GM19351 (cell line): ENCODE measurements at regions not wholly inside any gene's neighbourhood (a gene's known extent, or its start where the extent isn't known, plus 50 kb on each side); places are given as distances from the start of the nearest gene placed in this dataset.
"Not testable (repeated sequence)": the region's sequence is repeated elsewhere in the genome, so short reads cannot be mapped to it uniquely, and the experiment has no call there.

ENCODE experiments used
- ATAC-seq: cut with Tn5 transposase; IDR thresholded peaks from one replicate; pipeline ENCODE4 v1.9.1; 2021; ENCODE audit warnings: mild to moderate bottlenecking, moderate library complexity; ENCODE audit not compliant: unreplicated experiment

- ATAC-seq = not testable (repeated sequence)
These were observed 517.5 kb upstream of the NUDT12 start for GRCh38 chr5:104079861-104080645.

- ATAC-seq = no peak
These were observed 509.3 kb upstream of the NUDT12 start for GRCh38 chr5:104071887-104072286.

GRCh38 chr5:104062621-104063377 is 500.2 kb upstream of the NUDT12 start:
- ATAC-seq = no peak

- no peak for ATAC-seq
These were observed 499.1 kb upstream of the NUDT12 start for GRCh38 chr5:104061707-104062106.

- ATAC-seq = no peak
These were observed 490.7 kb upstream of the NUDT12 start for GRCh38 chr5:104053353-104053649.

GRCh38 chr5:104052558-104053352 is 490.2 kb upstream of the NUDT12 start:
- no peak for ATAC-seq

- no peak for ATAC-seq
These were observed 487.8 kb upstream of the NUDT12 start for GRCh38 chr5:104050436-104050835.

- ATAC-seq = no peak
These were observed 487.2 kb upstream of the NUDT12 start for GRCh38 chr5:104049752-104050151.

GRCh38 chr5:104048231-104048630 is 485.6 kb upstream of the NUDT12 start:
- ATAC-seq = no peak

- no peak for ATAC-seq
These were observed 483.4 kb upstream of the NUDT12 start for GRCh38 chr5:104045987-104046386.

GRCh38 chr5:104039871-104040270 is 477.3 kb upstream of the NUDT12 start:
- ATAC-seq = not testable (repeated sequence)

GRCh38 chr5:104037136-104037535 is 474.5 kb upstream of the NUDT12 start:
- not testable (repeated sequence) for ATAC-seq

- not testable (repeated sequence) for ATAC-seq
These were observed 470.6 kb upstream of the NUDT12 start for GRCh38 chr5:104033186-104033585.

- ATAC-seq = no peak
These were observed 461.9 kb upstream of the NUDT12 start for GRCh38 chr5:104024538-104024937.

- ATAC-seq = no peak
These were observed 461.1 kb upstream of the NUDT12 start for GRCh38 chr5:104023739-104024138.

- no peak for ATAC-seq
These were observed 457.4 kb upstream of the NUDT12 start for GRCh38 chr5:104019956-104020355.

GRCh38 chr5:104018299-104018698 is 455.7 kb upstream of the NUDT12 start:
- no peak for ATAC-seq

GRCh38 chr5:104016646-104017045 is 454.1 kb upstream of the NUDT12 start:
- ATAC-seq = no peak

- ATAC-seq = no peak
These were observed 453.2 kb upstream of the NUDT12 start for GRCh38 chr5:104015765-104016164.

GRCh38 chr5:104002783-104003182 is 440.2 kb upstream of the NUDT12 start:
- not testable (repeated sequence) for ATAC-seq

GRCh38 chr5:104001136-104001535 is 438.5 kb upstream of the NUDT12 start:
- no peak for ATAC-seq

GRCh38 chr5:103993031-103993430 is 430.4 kb upstream of the NUDT12 start:
- ATAC-seq = no peak
